Kidney (tissue), 13 donors: ENCODE measurements at regions not wholly inside any gene's neighbourhood (a gene's known extent, or its start where the extent isn't known, plus 50 kb on each side); places are given as distances from the start of the nearest gene placed in this dataset.
"Not testable (repeated sequence)": the region's sequence is repeated elsewhere in the genome, so short reads cannot be mapped to it uniquely, and the experiment has no call there.

Source experiments
- DNase-seq, 5 donors: peaks; one replicate each; pipeline ENCODE4 v3.0.0-alpha.2; 2013 to 2020
- FAIRE-seq: peaks from 2 replicates; lab custom pipeline; 2012; peaks lifted over from hg19 to GRCh38; lab: Jason Lieb, UNC
- H3K27ac ChIP-seq, 2 donors: one replicate each; pipeline ENCODE4 v1.7.0; 2013; ENCODE audit warnings: low read depth in 2 of 2, low read length in 2 of 2, inconsistent platforms in 1 of 2
- H3K27me3 ChIP-seq: one replicate; pipeline ENCODE4 v1.7.1; 2013; ENCODE audit warnings: low read length, inconsistent platforms; ENCODE audit not compliant: control insufficient read depth, insufficient read depth
- H3K36me3 ChIP-seq, 3 donors: one replicate each; pipeline versions ENCODE4 v1.7.0 to v1.7.1; 2013; ENCODE audit warnings: low read length in 3 of 3, control low read depth in 1 of 3, inconsistent platforms in 1 of 3; ENCODE audit not compliant: insufficient read depth in 3 of 3, control insufficient read depth in 2 of 3
- H3K4me1 ChIP-seq, 3 donors: one replicate each; pipeline versions ENCODE4 v1.7.0 to v1.7.1; 2013; ENCODE audit warnings: low read length in 3 of 3, inconsistent platforms in 1 of 3, low read depth in 1 of 3; ENCODE audit not compliant: control insufficient read depth in 2 of 3, insufficient read depth in 2 of 3
- H3K4me3 ChIP-seq, 3 donors: one replicate each; pipeline versions ENCODE4 v1.7.0 to v1.8.1; 2013; ENCODE audit warnings: low read length in 3 of 3, control low read depth in 1 of 3, inconsistent platforms in 1 of 3
- H3K9ac ChIP-seq, 3 donors: one replicate each; pipeline versions ENCODE4 v1.7.0 to v1.7.1; 2013; ENCODE audit warnings: low read length in 3 of 3, control low read depth in 1 of 3, inconsistent platforms in 1 of 3
- H3K9me3 ChIP-seq, 3 donors: one replicate each; pipeline versions ENCODE4 v1.7.0 to v1.7.1; 2013; ENCODE audit warnings: low read length in 3 of 3, control low read depth in 1 of 3, inconsistent platforms in 1 of 3; ENCODE audit not compliant: control insufficient read depth in 2 of 3, insufficient read depth in 1 of 3
- CTCF ChIP-seq: IDR thresholded peaks from 3 replicates; pipeline ENCODE4 v1.5.1; 2012; ENCODE audit warnings: mild to moderate bottlenecking, moderate library complexity, borderline replicate concordance; ENCODE audit not compliant: insufficient read depth; ENCODE audit errors: extremely low read depth
- intact Hi-C: fragments of 100-400 bp; cut with DNase I; formaldehyde crosslinking; loops from one replicate; pipeline ENCODE4 v1.11.1; 2022
- donor health status: control.
- donor health status: control.
- donor health status: control.
- donor health status: control.
- donor health status: control.
- donor health status: DM: yes; HTN: yes; CAD: no.
- donor health status: Normal renal cell carcinoma (clear cell type).

- DNase-seq (peak in 2 of 5 donors; percentile 13 to 23), FAIRE-seq (no peak)
- peak; percentile 22 for TF ChIP-seq CTCF
- H3K36me3 ChIP-seq = no peaks in the 10 kb centered on the region
- H3K4me3 ChIP-seq = no peak overlapping the region
- intact Hi-C loops = no loop called here
- H3K27me3 ChIP-seq = no peaks in the 10 kb centered on the region
- H3K4me1 ChIP-seq = no peaks in the 10 kb centered on the region
- no peak overlapping the region for H3K9ac ChIP-seq
- H3K9me3 ChIP-seq = no peaks in the 10 kb centered on the region
- no peak overlapping the region for H3K27ac ChIP-seq
Measured at GRCh38 chr2:140085674-140086073, 1305.5 kb upstream of the NXPH2 start.

- no peak overlapping the region for H3K4me3 ChIP-seq
- H3K9me3 ChIP-seq = no peaks in the 10 kb centered on the region
- TF ChIP-seq CTCF = no peak
- no peaks in the 10 kb centered on the region for H3K4me1 ChIP-seq
- no peak overlapping the region for H3K27ac ChIP-seq
- intact Hi-C loops = no loop called here
- no peaks in the 10 kb centered on the region for H3K36me3 ChIP-seq
- DNase-seq (peak in 1 of 5 donors; percentile 8), FAIRE-seq (no peak)
- no peaks in the 10 kb centered on the region for H3K27me3 ChIP-seq
- H3K9ac ChIP-seq = no peak overlapping the region
Measured at GRCh38 chr2:140079038-140079437, 1298.8 kb upstream of the NXPH2 start.

GRCh38 chr2:140076164-140076563 lies 1296.0 kb upstream of the NXPH2 start:
- H3K9me3 ChIP-seq = no peaks in the 10 kb centered on the region
- H3K9ac ChIP-seq = no peak overlapping the region
- H3K27ac ChIP-seq = no peak overlapping the region
- TF ChIP-seq CTCF = no peak
- no peaks in the 10 kb centered on the region for H3K27me3 ChIP-seq
- intact Hi-C loops = no loop called here
- no peak overlapping the region for H3K4me3 ChIP-seq
- DNase-seq (no peak), FAIRE-seq (no peak)
- no peaks in the 10 kb centered on the region for H3K4me1 ChIP-seq
- no peaks in the 10 kb centered on the region for H3K36me3 ChIP-seq

- not testable (repeated sequence) for FAIRE-seq
Measured at GRCh38 chr2:140073763-140074162, 1293.6 kb upstream of the NXPH2 start.

More at GRCh38 chr2:140073763-140074162, 1293.6 kb upstream of the NXPH2 start:
- H3K4me1 ChIP-seq, intact Hi-C loops, H3K9ac ChIP-seq, H3K36me3 ChIP-seq, H3K27ac ChIP-seq, H3K27me3 ChIP-seq, H3K9me3 ChIP-seq, H3K4me3 ChIP-seq: not testable (repeated sequence)
- peak in 1 of 5 donors; percentile 71 for DNase-seq
